Peyer's patch (tissue), 4 donors: ENCODE measurements at regions not wholly inside any gene's neighbourhood (a gene's known extent, or its start where the extent isn't known, plus 50 kb on each side); places are given as distances from the start of the nearest gene placed in this dataset.

ENCODE experiments used
- CTCF ChIP-seq, 6 experiments: fragments of 450-650 bp in 4 of 6; fragments of 200-600 bp in 2 of 6; sonication (generic) in 1 of 6; IDR thresholded peaks; one replicate each; pipeline ENCODE4 v1.5.1; 2017 to 2019; ENCODE audit warnings: antibody characterized with exemption in 6 of 6, mild to moderate bottlenecking in 3 of 6, moderate library complexity in 1 of 6
- POLR2A ChIP-seq, 2 donors: fragments of 450-650 bp; IDR thresholded peaks; one replicate each; pipeline ENCODE4 v1.5.1; 2017; ENCODE audit warnings: antibody characterized with exemption in 2 of 2, mild to moderate bottlenecking in 2 of 2, moderate library complexity in 2 of 2

- TF ChIP-seq POLR2A (IDR thresholded peaks at IDR 0.05) = no peak
- no peak for TF ChIP-seq CTCF (IDR thresholded peaks at IDR 0.05)
These were observed 1132.7 kb downstream of the CDH9 start for GRCh38 chr5:25905646-25906045.
